Spleen (tissue), 11 donors: ENCODE measurements at regions not wholly inside any gene's neighbourhood (a gene's known extent, or its start where the extent isn't known, plus 50 kb on each side); places are given as distances from the start of the nearest gene placed in this dataset.

Experiments used
- DNase-seq: peaks from one replicate; pipeline ENCODE4 v3.0.0-alpha.2; 2020
- H3K27ac ChIP-seq, 8 donors: fragments of 200-600 bp; sonication (generic) in 7 of 8; 1 replicate in 4 of 8; 2 replicates in 4 of 8; pipeline versions ENCODE4 v1.5.0 to v1.8.0; 2016 to 2021; ENCODE audit warnings: inconsistent platforms in 4 of 8, mild to moderate bottlenecking in 4 of 8, moderate library complexity in 1 of 8
- H3K27me3 ChIP-seq, 7 donors: fragments of 200-600 bp; sonication (generic) in 6 of 7; replicated peaks in 1 of 7; 1 replicate in 4 of 7; 2 replicates in 3 of 7; pipeline versions ENCODE4 v1.5.0 to v1.8.0; 2016 to 2021; ENCODE audit warnings: inconsistent platforms in 3 of 7, mild to moderate bottlenecking in 1 of 7
- H3K36me3 ChIP-seq, 6 donors: fragments of 200-600 bp; sonication (generic) in 5 of 6; 1 replicate in 4 of 6; 2 replicates in 2 of 6; pipeline versions ENCODE4 v1.5.0 to v1.8.0; 2016 to 2021; ENCODE audit warnings: inconsistent platforms in 2 of 6
- H3K4me1 ChIP-seq, 6 donors: fragments of 200-600 bp; sonication (generic) in 5 of 6; 1 replicate in 3 of 6; 2 replicates in 3 of 6; pipeline versions ENCODE4 v1.5.0 to v1.8.0; 2016 to 2021; ENCODE audit warnings: inconsistent platforms in 3 of 6
- H3K4me3 ChIP-seq, 8 donors: fragments of 200-600 bp; sonication (generic) in 7 of 8; 1 replicate in 4 of 8; 2 replicates in 4 of 8; pipeline versions ENCODE4 v1.5.0 to v1.8.0; 2016 to 2021; ENCODE audit warnings: inconsistent platforms in 4 of 8, mild to moderate bottlenecking in 4 of 8, moderate library complexity in 2 of 8
- H3K9me3 ChIP-seq, 8 donors: fragments of 200-600 bp; sonication (generic) in 7 of 8; 1 replicate in 4 of 8; 2 replicates in 4 of 8; pipeline versions ENCODE4 v1.5.0 to v1.8.0; 2016 to 2021; ENCODE audit warnings: inconsistent platforms in 4 of 8
- POLR2A ChIP-seq, 3 donors: fragments of 450-650 bp; IDR thresholded peaks; one replicate each; pipeline ENCODE4 v1.5.1; 2017; ENCODE audit warnings: antibody characterized with exemption in 3 of 3, mild to moderate bottlenecking in 1 of 3
- POLR2AphosphoS5 ChIP-seq, 3 donors: sonication (generic); formaldehyde crosslinking; IDR thresholded peaks; one replicate each; pipeline ENCODE4 v1.5.1; 2017; ENCODE audit warnings: antibody characterized with exemption in 3 of 3
- WGBS, 5 donors: extraction: QIAGEN DNeasy Blood & Tissue Kit in 3 of 5; methylation state at CpG; one replicate each; pipeline versions ENCODE4 v1.1.5 to v1.1.7; 2013 to 2018; 5-methylcytosine and 5-hydroxymethylcytosine counted together
- intact Hi-C: fragments of 100-400 bp; cut with DNase I; formaldehyde crosslinking; loops from one replicate; pipeline ENCODE4 v1.15.0; 2023; ENCODE audit warnings: low total_unique reads
- TF ChIP-seq, protein P1 (sequence below), 11 experiments: fragments of 200-600 bp in 7 of 11; fragments of 450-650 bp in 4 of 11; sonication (generic) in 4 of 11; IDR thresholded peaks in 8 of 11; conservative IDR thresholded peaks in 3 of 11; 1 replicate in 7 of 11; 2 replicates in 4 of 11; pipeline versions ENCODE4 v1.4.0 to v1.8.0; 2016 to 2021; ENCODE audit warnings: antibody characterized with exemption in 11 of 11, inconsistent platforms in 4 of 11, mild to moderate bottlenecking in 1 of 11
- donor health status: healthy with polysubstance abuse.
- donor health status: DM: no; HTN: no; CAD: no; lungs with moderate emphysema.
- donor health status: DM: no; HTN: no; CAD: no.
- donor health status: Bipolar disorder and iron deficiency.
- donor health status: healthy.
- donor health status: DM: no; HTN: no; CAD: no.
- donor health status: DM: yes; HTN: yes; CAD: no.

GRCh38 chr5:172588380-172588779 is 52.7 kb upstream of the NEURL1B start:
- intact Hi-C loops = no loop called here
- TF ChIP-seq POLR2AphosphoS5 (IDR thresholded peaks at IDR 0.05) (no peak), POLR2A (IDR thresholded peaks at IDR 0.05) (no peak)
- TF ChIP-seq, protein P1, sequence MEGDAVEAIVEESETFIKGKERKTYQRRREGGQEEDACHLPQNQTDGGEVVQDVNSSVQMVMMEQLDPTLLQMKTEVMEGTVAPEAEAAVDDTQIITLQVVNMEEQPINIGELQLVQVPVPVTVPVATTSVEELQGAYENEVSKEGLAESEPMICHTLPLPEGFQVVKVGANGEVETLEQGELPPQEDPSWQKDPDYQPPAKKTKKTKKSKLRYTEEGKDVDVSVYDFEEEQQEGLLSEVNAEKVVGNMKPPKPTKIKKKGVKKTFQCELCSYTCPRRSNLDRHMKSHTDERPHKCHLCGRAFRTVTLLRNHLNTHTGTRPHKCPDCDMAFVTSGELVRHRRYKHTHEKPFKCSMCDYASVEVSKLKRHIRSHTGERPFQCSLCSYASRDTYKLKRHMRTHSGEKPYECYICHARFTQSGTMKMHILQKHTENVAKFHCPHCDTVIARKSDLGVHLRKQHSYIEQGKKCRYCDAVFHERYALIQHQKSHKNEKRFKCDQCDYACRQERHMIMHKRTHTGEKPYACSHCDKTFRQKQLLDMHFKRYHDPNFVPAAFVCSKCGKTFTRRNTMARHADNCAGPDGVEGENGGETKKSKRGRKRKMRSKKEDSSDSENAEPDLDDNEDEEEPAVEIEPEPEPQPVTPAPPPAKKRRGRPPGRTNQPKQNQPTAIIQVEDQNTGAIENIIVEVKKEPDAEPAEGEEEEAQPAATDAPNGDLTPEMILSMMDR (IDR thresholded peaks at IDR 0.05 in 8 of 11, conservative IDR thresholded peaks at IDR 0.05 in 3 of 11) = no peak
- WGBS, 5 donors = 88 to 99% (median 94%) methylated on average over 7 of the region's 7 CpGs
- Histone ChIP-seq H3K27me3 (peaks cover 0 to 25% (median 0%) of the 10 kb centered on the region in 7 donors), H3K36me3 (no peaks in the 10 kb centered on the region), H3K9me3 (no peaks in the 10 kb centered on the region), H3K4me3 (no peak overlapping the region), H3K27ac (no peak overlapping the region), H3K4me1 (peaks cover 0 to 8% (median 0%) of the 10 kb centered on the region in 6 donors)
- DNase-seq = no peak

DNA sequence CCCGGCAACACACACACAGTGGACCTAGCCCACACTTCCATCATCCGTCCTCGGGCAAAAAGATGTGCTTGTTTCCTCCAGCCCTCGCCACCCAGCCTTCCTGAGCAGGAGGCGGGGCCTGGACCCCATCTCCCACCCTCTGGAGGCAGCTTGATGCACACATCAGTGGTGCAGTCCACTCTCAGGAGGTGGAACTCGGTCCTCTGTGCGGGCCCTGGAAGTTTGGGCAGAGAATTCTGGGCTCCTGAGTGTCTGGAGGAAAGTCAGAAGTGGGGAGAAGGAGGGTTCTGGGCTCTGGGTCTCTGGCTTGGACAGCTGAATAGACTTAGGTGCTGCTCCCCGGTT is 54.0 kb upstream of the NEURL1B start:
- no peak overlapping the region for H3K4me3 ChIP-seq
- peaks cover 0 to 8% (median 0%) of the 10 kb centered on the region in 6 donors for H3K4me1 ChIP-seq
- no peaks in the 10 kb centered on the region for H3K36me3 ChIP-seq
- no peak for TF ChIP-seq POLR2A (IDR thresholded peaks at IDR 0.05)
- TF ChIP-seq, protein P1 (IDR thresholded peaks at IDR 0.05 in 8 of 11, conservative IDR thresholded peaks at IDR 0.05 in 3 of 11) = no peak
- H3K27ac ChIP-seq = no peak overlapping the region
- DNase-seq = peak; percentile 38
- peaks cover 0 to 33% (median 0%) of the 10 kb centered on the region in 7 donors for H3K27me3 ChIP-seq
- intact Hi-C loops = no loop called here
- H3K9me3 ChIP-seq = no peaks in the 10 kb centered on the region
- 81 to 88% (median 84%) methylated on average over 8 of the region's 8 CpGs for WGBS, 5 donors

DNA sequence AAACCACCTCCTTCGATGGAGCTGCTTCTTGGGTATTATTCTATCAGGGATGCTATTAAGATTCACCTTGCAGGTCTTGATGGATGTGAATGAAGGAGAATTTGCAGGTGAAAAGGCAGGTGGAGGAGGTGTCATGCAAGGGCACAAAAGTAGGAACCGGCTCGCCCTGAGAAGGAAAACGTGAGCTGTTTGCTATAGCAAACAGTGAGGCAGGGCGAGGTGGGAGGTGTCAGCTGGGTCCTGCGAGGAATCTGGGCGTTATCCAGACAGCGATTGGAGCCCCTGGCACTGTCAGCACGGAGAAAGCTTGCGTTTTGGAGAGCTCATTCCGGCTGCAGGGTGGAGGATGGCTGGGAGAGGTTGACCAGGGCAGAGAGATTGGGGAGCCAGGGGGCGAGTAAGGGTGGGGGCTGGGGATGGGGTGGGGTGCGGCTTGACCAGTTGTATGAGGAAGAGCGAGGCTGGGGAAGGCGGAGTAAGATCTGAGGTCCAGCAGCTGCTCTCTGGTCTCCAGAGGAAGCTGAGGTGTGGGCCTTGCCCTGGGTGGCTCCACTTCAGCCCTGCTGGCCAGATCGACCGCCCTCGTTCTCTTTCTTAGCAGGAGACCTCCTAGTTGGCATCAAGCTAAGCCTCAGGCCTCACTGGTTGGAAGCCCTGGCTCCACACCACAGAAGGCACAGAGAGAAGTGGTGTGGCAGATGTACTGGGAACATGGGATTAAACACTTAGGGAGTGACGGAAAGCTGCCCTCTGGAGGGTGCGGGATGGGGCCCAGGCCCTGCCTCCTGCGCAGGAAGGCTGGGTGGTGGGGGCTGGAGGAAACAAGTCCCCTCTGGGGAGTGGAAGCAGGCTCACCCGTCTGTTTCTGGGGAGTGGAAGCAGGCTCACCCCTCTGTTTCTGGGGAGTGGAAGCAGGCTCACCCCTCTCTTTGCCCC is 54.7 kb upstream of the NEURL1B start:
- TF ChIP-seq, protein P1 (IDR thresholded peaks at IDR 0.05 in 8 of 11, conservative IDR thresholded peaks at IDR 0.05 in 3 of 11) = no peak
- no peak for TF ChIP-seq POLR2AphosphoS5 (IDR thresholded peaks at IDR 0.05)
- TF ChIP-seq POLR2A (IDR thresholded peaks at IDR 0.05) = no peak
- intact Hi-C loops = no loop called here
- 74 to 86% (median 84%) methylated on average over 22 of the region's 22 CpGs for WGBS, 5 donors
- H3K27me3 ChIP-seq = peaks cover 0 to 36% (median 0%) of the 10 kb centered on the region in 7 donors
- DNase-seq = peak; percentile 34
- no peak overlapping the region for H3K4me3 ChIP-seq
- H3K36me3 ChIP-seq = no peaks in the 10 kb centered on the region
- peaks cover 0 to 8% (median 0%) of the 10 kb centered on the region in 6 donors for H3K4me1 ChIP-seq
- no peak overlapping the region for H3K27ac ChIP-seq
- H3K9me3 ChIP-seq = no peaks in the 10 kb centered on the region

DNA sequence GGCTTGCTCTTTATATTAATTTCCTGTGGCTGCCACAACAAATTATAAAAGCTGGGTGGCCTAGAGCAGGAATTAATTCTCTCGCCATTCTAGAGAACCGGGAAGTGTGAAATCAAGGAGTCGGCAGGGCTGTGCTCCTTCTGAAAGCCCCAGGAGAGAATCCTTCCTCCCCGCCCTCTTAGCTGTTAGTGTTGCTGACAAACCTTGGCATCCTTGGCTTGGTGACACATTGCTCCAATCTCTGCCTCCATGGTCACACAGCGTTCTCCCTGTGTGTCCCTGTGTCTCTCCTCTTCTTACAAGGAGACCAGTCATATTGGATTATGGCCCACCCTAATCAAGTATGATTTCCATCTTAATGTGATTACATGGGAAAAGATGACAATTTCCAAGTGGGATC is 55.9 kb upstream of the NEURL1B start:
- intact Hi-C loops = no loop called here
- 79 to 87% (median 82%) methylated on average over 5 of the region's 5 CpGs for WGBS, 5 donors
- Histone ChIP-seq H3K4me3 (no peak overlapping the region), H3K27ac (peak overlapping the region in 2 of 8 donors; percentile 17 to 36), H3K4me1 (peaks cover 0 to 8% (median 0%) of the 10 kb centered on the region in 6 donors), H3K36me3 (no peaks in the 10 kb centered on the region), H3K27me3 (peaks cover 0 to 49% (median 0%) of the 10 kb centered on the region in 7 donors), H3K9me3 (no peaks in the 10 kb centered on the region)
- TF ChIP-seq, protein P1 (IDR thresholded peaks at IDR 0.05 in 8 of 11, conservative IDR thresholded peaks at IDR 0.05 in 3 of 11) = no peak
- no peak for TF ChIP-seq POLR2AphosphoS5 (IDR thresholded peaks at IDR 0.05)
- no peak for TF ChIP-seq POLR2A (IDR thresholded peaks at IDR 0.05)
- peak; percentile 8 for DNase-seq
